Kidney tubule cell (primary cell): ENCODE measurements at regions not wholly inside any gene's neighbourhood (a gene's known extent, or its start where the extent isn't known, plus 50 kb on each side); places are given as distances from the start of the nearest gene placed in this dataset.

Source experiments
- DNase-seq: peaks from one replicate; pipeline ENCODE4 v3.0.0-alpha.2; 2018; ENCODE audit warnings: low spot score

- no peak for DNase-seq
Measured at GRCh38 chr10:78299851-78300468, 266.3 kb downstream of the RPS24 start.

- no peak for DNase-seq
Measured at GRCh38 chr10:78300526-78300925, 266.9 kb downstream of the RPS24 start.

- DNase-seq, result no peak
Measured at GRCh38 chr10:78301481-78301880, 267.8 kb downstream of the RPS24 start.

GRCh38 chr10:78301891-78302738 is 268.5 kb downstream of the RPS24 start:
- DNase-seq, result peak; percentile 23

- no peak for DNase-seq
Measured at GRCh38 chr10:78302739-78302988, 269.0 kb downstream of the RPS24 start.

- peak; percentile 97 for DNase-seq
Measured at GRCh38 chr10:78302989-78303854, 269.6 kb downstream of the RPS24 start.

GRCh38 chr10:78304091-78305045 is 270.7 kb downstream of the RPS24 start:
- DNase-seq, result no peak

- no peak for DNase-seq
Measured at GRCh38 chr10:78305311-78305710, 271.6 kb downstream of the RPS24 start.

GRCh38 chr10:78306358-78306757 is 272.7 kb downstream of the RPS24 start:
- no peak for DNase-seq

GRCh38 chr10:78307576-78307975 is 273.9 kb downstream of the RPS24 start:
- no peak for DNase-seq

- no peak for DNase-seq
Measured at GRCh38 chr10:78309536-78310237, 276.0 kb downstream of the RPS24 start.

GRCh38 chr10:78310481-78311080 is 276.9 kb downstream of the RPS24 start:
- DNase-seq, result no peak

- DNase-seq, result peak; percentile 45
Measured at GRCh38 chr10:78312197-78313047, 278.8 kb downstream of the RPS24 start.

- DNase-seq, result no peak
Measured at GRCh38 chr10:78313048-78313381, 279.4 kb downstream of the RPS24 start.

GRCh38 chr10:78313636-78314035 is 280.0 kb downstream of the RPS24 start:
- DNase-seq, result no peak

- DNase-seq, result no peak
Measured at GRCh38 chr10:78314651-78315050, 281.0 kb downstream of the RPS24 start.

- no peak for DNase-seq
Measured at GRCh38 chr10:78316451-78316931, 282.8 kb downstream of the RPS24 start.

GRCh38 chr10:78318305-78318704 is 284.6 kb downstream of the RPS24 start:
- no peak for DNase-seq

GRCh38 chr10:78319371-78319770 is 285.7 kb downstream of the RPS24 start:
- DNase-seq, result no peak

- no peak for DNase-seq
Measured at GRCh38 chr10:78319841-78320240, 286.2 kb downstream of the RPS24 start.
